Progenitor cell of endocrine pancreas (in vitro differentiated cells): ENCODE measurements at regions not wholly inside any gene's neighbourhood (a gene's known extent, or its start where the extent isn't known, plus 50 kb on each side); places are given as distances from the start of the nearest gene placed in this dataset.

Source experiments
- DNase-seq: peaks from one replicate; pipeline ENCODE4 v3.0.0; 2021; ENCODE audit warnings: low spot score; ENCODE audit not compliant: unreplicated experiment
- H3K27ac Mint-ChIP-seq: 2 replicates; pipeline ENCODE4 v1.8.0; 2021; ENCODE audit warnings: mild to moderate bottlenecking, moderate library complexity, mixed read lengths
- H3K27me3 Mint-ChIP-seq: 2 replicates; pipeline ENCODE4 v1.8.0; 2021; ENCODE audit warnings: mixed read lengths
- H3K36me3 Mint-ChIP-seq: 2 replicates; pipeline ENCODE4 v1.8.0; 2022; ENCODE audit warnings: mixed read lengths; ENCODE audit not compliant: insufficient read depth
- H3K4me1 Mint-ChIP-seq: 2 replicates; pipeline ENCODE4 v1.8.0; 2021; ENCODE audit warnings: low read depth, mixed read lengths
- H3K4me3 Mint-ChIP-seq: 2 replicates; pipeline ENCODE4 v1.8.0; 2021; ENCODE audit warnings: low read depth, mild to moderate bottlenecking, moderate library complexity, mixed read lengths
- H3K9me3 Mint-ChIP-seq: 2 replicates; pipeline ENCODE4 v1.8.0; 2021; ENCODE audit warnings: low read depth, mixed read lengths
- CTCF ChIP-seq: fragments of 200-600 bp; sonication (generic); IDR thresholded peaks from one replicate; pipeline ENCODE4 v1.5.0; 2021; ENCODE audit warnings: antibody characterized with exemption, mild to moderate bottlenecking; ENCODE audit not compliant: unreplicated experiment

GRCh38 chr10:131531265-131532190 lies 220.0 kb upstream of the TCERG1L start:
- Mint-ChIP-seq H3K27ac (no peak overlapping the region), H3K4me3 (no peak overlapping the region), H3K4me1 (no peaks in the 10 kb centered on the region), H3K9me3 (no peaks in the 10 kb centered on the region), H3K27me3 (peaks cover 4% of the 10 kb centered on the region), H3K36me3 (no peaks in the 10 kb centered on the region)
- TF ChIP-seq CTCF = no peak
- DNase-seq = no peak

DNA sequence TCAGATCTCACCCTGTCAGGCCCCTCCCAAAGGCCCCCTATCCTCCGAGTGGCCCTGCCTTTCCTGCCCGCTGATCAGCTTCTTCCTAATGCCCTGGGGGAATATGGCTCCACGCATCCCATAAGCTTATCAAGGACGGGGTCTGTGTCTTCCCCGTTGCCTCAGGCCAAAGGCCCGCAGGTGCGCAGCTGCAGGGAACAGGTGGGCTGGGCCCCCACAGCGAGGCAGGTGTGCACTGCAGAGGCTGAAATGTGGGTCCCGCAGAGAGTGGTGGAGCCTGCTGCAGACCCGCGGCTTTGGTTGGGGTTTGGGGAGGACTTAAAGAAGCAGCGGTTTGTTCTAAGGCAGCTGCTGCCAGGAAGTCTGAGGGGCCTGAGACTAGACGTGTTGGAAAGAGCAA lies 220.8 kb upstream of the TCERG1L start:
- Mint-ChIP-seq H3K36me3 (no peaks in the 10 kb centered on the region), H3K9me3 (no peaks in the 10 kb centered on the region), H3K27me3 (peaks cover 4% of the 10 kb centered on the region), H3K4me1 (no peaks in the 10 kb centered on the region), H3K27ac (no peak overlapping the region), H3K4me3 (no peak overlapping the region)
- no peak for DNase-seq
- no peak for TF ChIP-seq CTCF

GRCh38 chr10:131532745-131533341 lies 221.3 kb upstream of the TCERG1L start:
- no peaks in the 10 kb centered on the region for H3K9me3 Mint-ChIP-seq
- no peak overlapping the region for H3K27ac Mint-ChIP-seq
- TF ChIP-seq CTCF = no peak
- no peaks in the 10 kb centered on the region for H3K36me3 Mint-ChIP-seq
- no peaks in the 10 kb centered on the region for H3K4me1 Mint-ChIP-seq
- DNase-seq = no peak
- H3K27me3 Mint-ChIP-seq = peaks cover 4% of the 10 kb centered on the region
- H3K4me3 Mint-ChIP-seq = no peak overlapping the region

GRCh38 chr10:131533846-131534526 lies 222.5 kb upstream of the TCERG1L start:
- no peaks in the 10 kb centered on the region for H3K9me3 Mint-ChIP-seq
- no peak overlapping the region for H3K27ac Mint-ChIP-seq
- no peaks in the 10 kb centered on the region for H3K36me3 Mint-ChIP-seq
- no peak for DNase-seq
- TF ChIP-seq CTCF = no peak
- H3K4me1 Mint-ChIP-seq = no peaks in the 10 kb centered on the region
- no peaks in the 10 kb centered on the region for H3K27me3 Mint-ChIP-seq
- no peak overlapping the region for H3K4me3 Mint-ChIP-seq

DNA sequence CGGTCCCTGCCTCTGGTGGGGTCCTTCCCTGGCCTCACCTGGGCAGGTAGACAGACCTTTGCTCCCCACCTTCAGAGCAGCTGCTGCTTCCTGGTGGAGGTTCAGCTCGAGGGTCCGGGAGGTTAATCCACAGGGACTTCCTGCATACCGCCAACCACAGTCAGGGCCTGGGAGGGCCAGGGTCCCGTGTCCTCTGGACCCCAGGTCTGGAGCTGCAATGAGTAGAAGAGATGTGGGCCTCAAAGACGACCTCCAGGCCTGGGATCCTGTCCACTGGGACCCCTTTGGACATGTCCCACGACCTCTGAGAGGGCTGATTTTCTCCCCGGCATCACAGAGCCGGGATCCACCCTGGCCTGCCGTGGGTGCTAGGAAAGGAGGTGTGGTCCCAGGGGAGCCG lies 223.3 kb upstream of the TCERG1L start:
- H3K9me3 Mint-ChIP-seq = no peaks in the 10 kb centered on the region
- H3K36me3 Mint-ChIP-seq = no peaks in the 10 kb centered on the region
- no peak for TF ChIP-seq CTCF
- no peak overlapping the region for H3K27ac Mint-ChIP-seq
- H3K27me3 Mint-ChIP-seq = no peaks in the 10 kb centered on the region
- DNase-seq = no peak
- H3K4me1 Mint-ChIP-seq = no peaks in the 10 kb centered on the region
- H3K4me3 Mint-ChIP-seq = no peak overlapping the region
